Lung (tissue), 11 donors: ENCODE measurements at regions not wholly inside any gene's neighbourhood (a gene's known extent, or its start where the extent isn't known, plus 50 kb on each side); places are given as distances from the start of the nearest gene placed in this dataset.

Experiments used
- ATAC-seq: fragments of 200-7000 bp; cut with Tn5 transposase; one replicate; pipeline ENCODE4 v1.9.1; 2020; ENCODE audit warnings: moderate number of reproducible peaks; ENCODE audit not compliant: insufficient read depth, low FRiP score
- DNase-seq, 3 donors: peaks; one replicate each; pipeline ENCODE4 v3.0.0-alpha.2; 2013 to 2017
- H3K27ac ChIP-seq, 2 donors: one replicate each; pipeline ENCODE4 v1.5.1; 2013; ENCODE audit warnings: mild to moderate bottlenecking in 2 of 2, moderate library complexity in 2 of 2, control low read depth in 1 of 2, inconsistent platforms in 1 of 2, low read depth in 1 of 2, low read length in 1 of 2
- H3K27me3 ChIP-seq, 3 donors: one replicate each; pipeline ENCODE4 v1.5.1; 2013; ENCODE audit warnings: low read length in 2 of 3; ENCODE audit not compliant: control insufficient read depth in 3 of 3, insufficient read depth in 3 of 3
- H3K36me3 ChIP-seq, 4 donors: one replicate each; pipeline ENCODE4 v1.5.1; 2013; ENCODE audit warnings: low read length in 4 of 4, mild to moderate bottlenecking in 1 of 4, moderate library complexity in 1 of 4; ENCODE audit not compliant: control insufficient read depth in 4 of 4, insufficient read depth in 4 of 4
- H3K4me1 ChIP-seq, 5 donors: one replicate each; pipeline ENCODE4 v1.5.1; 2013; ENCODE audit warnings: low read length in 5 of 5, mild to moderate bottlenecking in 2 of 5, moderate library complexity in 1 of 5; ENCODE audit not compliant: control insufficient read depth in 5 of 5, insufficient read depth in 5 of 5
- H3K4me3 ChIP-seq: one replicate; pipeline ENCODE4 v1.5.1; 2013; ENCODE audit warnings: mild to moderate bottlenecking, control low read depth, moderate library complexity
- H3K9ac ChIP-seq, 2 donors: one replicate each; pipeline ENCODE4 v1.5.1; 2013; ENCODE audit warnings: low read length in 2 of 2, control low read depth in 1 of 2; ENCODE audit not compliant: insufficient read depth in 1 of 2
- H3K9me3 ChIP-seq, 4 donors: one replicate each; pipeline ENCODE4 v1.5.1; 2013; ENCODE audit warnings: low read length in 3 of 4, mild to moderate bottlenecking in 1 of 4, moderate library complexity in 1 of 4; ENCODE audit not compliant: control insufficient read depth in 4 of 4, insufficient read depth in 3 of 4
- WGBS, 2 donors: extraction: QIAGEN DNeasy Blood & Tissue Kit; methylation state at CpG; one replicate each; pipeline ENCODE4 v1.1.7; 2013; 5-methylcytosine and 5-hydroxymethylcytosine counted together
- TF ChIP-seq, protein P1 (sequence below): IDR thresholded peaks from 2 replicates; pipeline ENCODE4 v1.5.1; 2012; ENCODE audit warnings: mild to moderate bottlenecking; ENCODE audit errors: control extremely low read depth, extremely low read depth
- donor health status: control.
- donor health status: control.
- donor health status: Bipolar disorder and iron deficiency.
- donor health status: healthy.
- donor health status: DM: yes; HTN: yes; CAD: no.

DNA sequence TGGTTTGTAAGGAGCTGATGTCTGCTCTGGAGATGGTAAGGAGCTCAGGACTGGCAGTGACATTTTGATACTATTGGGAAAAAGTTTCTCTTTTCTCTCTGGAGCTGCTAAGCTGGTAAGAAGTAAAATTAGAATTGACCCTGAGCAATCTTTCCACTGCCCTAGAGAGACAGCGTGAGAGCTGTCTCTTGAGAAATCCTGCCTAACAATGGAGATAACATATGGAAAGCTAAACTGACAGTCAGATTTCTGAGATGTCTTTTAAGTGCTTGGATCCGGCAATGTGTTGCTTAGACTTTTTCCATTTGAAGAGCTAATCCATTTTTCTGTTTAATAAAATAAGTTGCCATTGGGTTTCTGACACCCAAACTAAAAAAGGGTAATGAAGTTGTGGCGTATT, 302.4 kb downstream of the KCNS3 start:
- H3K27ac ChIP-seq: no peak overlapping the region

DNA sequence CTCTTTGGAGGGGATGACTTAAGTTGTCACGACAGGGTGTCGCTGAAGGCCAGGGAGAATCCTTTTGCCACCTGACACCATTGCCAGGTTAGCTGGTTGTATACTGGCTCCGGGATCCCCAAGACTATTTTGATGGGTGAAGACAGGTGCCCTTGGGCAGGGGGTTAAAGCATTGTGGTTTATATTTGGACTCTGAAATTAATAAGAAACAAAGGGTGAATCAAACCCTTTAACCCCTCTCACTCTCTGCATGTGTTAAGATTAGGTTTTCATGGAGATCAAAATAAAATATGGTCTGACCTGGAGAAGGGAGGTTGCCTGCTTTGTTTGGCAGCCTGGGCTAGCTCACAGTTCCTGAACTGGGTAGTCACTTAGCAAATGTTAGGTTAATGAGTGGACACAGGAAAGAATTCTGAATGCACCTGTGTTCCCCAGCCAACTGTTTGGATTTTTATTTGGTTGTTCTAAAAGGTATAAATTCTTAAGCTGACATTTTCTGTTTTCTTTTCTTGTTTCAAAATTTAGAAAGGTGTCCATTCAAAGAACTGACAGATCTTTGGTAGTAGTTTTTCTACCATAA, 301.7 kb downstream of the KCNS3 start:
- ATAC-seq: no peak
- WGBS, 2 donors: 85 to 87% methylated on average over 3 of the region's 3 CpGs

More for the DNA sequence above, 302.4 kb downstream of the KCNS3 start:
- H3K9ac ChIP-seq: no peak overlapping the region
- DNase-seq (peak in 2 of 3 donors; percentile 77 to 89), ATAC-seq (no peak)
- WGBS, 2 donors: 70 to 75% methylated on average over 3 of the region's 3 CpGs
- no peaks in the 10 kb centered on the region for H3K27me3 ChIP-seq
- H3K4me3 ChIP-seq: no peak overlapping the region
- H3K9me3 ChIP-seq: no peaks in the 10 kb centered on the region
- no peaks in the 10 kb centered on the region for H3K36me3 ChIP-seq
- peaks cover 0 to 33% (median 7%) of the 10 kb centered on the region in 5 donors for H3K4me1 ChIP-seq
- TF ChIP-seq, protein P1, sequence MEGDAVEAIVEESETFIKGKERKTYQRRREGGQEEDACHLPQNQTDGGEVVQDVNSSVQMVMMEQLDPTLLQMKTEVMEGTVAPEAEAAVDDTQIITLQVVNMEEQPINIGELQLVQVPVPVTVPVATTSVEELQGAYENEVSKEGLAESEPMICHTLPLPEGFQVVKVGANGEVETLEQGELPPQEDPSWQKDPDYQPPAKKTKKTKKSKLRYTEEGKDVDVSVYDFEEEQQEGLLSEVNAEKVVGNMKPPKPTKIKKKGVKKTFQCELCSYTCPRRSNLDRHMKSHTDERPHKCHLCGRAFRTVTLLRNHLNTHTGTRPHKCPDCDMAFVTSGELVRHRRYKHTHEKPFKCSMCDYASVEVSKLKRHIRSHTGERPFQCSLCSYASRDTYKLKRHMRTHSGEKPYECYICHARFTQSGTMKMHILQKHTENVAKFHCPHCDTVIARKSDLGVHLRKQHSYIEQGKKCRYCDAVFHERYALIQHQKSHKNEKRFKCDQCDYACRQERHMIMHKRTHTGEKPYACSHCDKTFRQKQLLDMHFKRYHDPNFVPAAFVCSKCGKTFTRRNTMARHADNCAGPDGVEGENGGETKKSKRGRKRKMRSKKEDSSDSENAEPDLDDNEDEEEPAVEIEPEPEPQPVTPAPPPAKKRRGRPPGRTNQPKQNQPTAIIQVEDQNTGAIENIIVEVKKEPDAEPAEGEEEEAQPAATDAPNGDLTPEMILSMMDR: no peak

DNA sequence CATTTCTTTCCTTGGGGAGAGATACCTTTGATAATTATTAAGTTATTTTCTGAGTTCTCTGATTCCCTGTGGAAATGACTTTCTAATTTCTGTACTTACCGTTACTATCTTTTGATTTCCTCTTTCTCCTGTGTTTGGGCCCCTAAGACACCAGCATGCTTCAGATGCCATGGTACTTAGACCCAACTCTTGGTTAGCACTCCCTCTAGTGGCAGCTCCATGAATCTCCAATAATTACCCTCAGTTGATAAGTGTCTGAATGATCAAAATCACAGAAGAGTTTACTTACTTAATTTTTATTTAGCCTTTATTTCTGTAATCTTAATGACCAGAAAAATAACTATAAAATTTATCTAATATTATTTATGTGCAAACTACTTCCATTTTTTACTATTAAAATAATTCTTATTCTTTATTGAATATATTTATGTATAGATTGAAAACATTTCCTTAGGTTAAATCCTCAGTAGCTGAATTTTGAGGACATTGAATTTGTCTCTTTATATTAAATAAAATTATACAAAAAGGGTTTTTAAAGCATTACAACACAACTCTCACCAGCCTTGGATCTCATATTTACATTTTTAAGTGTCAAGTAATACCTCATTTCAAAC, 300.4 kb downstream of the KCNS3 start:
- no peaks in the 10 kb centered on the region for H3K27me3 ChIP-seq
- no peak for ATAC-seq
- WGBS, 2 donors: 6 to 20% methylated on average over 1 of the region's 1 CpG
- no peaks in the 10 kb centered on the region for H3K36me3 ChIP-seq
- peak in 1 of 3 donors; percentile 51 for DNase-seq
- H3K9me3 ChIP-seq: no peaks in the 10 kb centered on the region
- H3K4me3 ChIP-seq: no peak overlapping the region
- H3K9ac ChIP-seq: no peak overlapping the region
- H3K4me1 ChIP-seq: peaks cover 0 to 30% (median 8%) of the 10 kb centered on the region in 5 donors
- TF ChIP-seq, protein P1: peak; percentile 60
- H3K27ac ChIP-seq: no peak overlapping the region

More for the DNA sequence above, 301.7 kb downstream of the KCNS3 start:
- Histone ChIP-seq H3K4me1 (peaks cover 0 to 30% (median 7%) of the 10 kb centered on the region in 5 donors), H3K27me3 (no peaks in the 10 kb centered on the region), H3K9me3 (no peaks in the 10 kb centered on the region), H3K4me3 (no peak overlapping the region), H3K9ac (no peak overlapping the region), H3K27ac (no peak overlapping the region), H3K36me3 (no peaks in the 10 kb centered on the region)
- no peak for DNase-seq
- TF ChIP-seq, protein P1: no peak
